ENCODE measurements at regions not wholly inside any gene's neighbourhood (a gene's known extent, or its start where the extent isn't known, plus 50 kb on each side); places are given as distances from the start of the nearest gene placed in this dataset.

GRCh38 chr1:111556325-111557037 lies 53.0 kb upstream of the ADORA3 start:
- CTCF ChIA-PET = interaction anchor here (3.2 kb wide), 1 partner anchor 48 kb away, joined by 14 read pairs; no protein-coding TSS in a partner anchor
- no peak for DNase-seq (ENCODE audit: extremely low spot score)
- no peak for TF ChIP-seq CTCF (IDR thresholded peaks at IDR 0.05; ENCODE audit: control extremely low read depth, extremely low read depth, low read depth, missing control alignments)
- POLR2A ChIA-PET = no interaction called here

GRCh38 chr1:111559736-111560279 lies 56.4 kb upstream of the ADORA3 start:
- TF ChIP-seq CTCF (IDR thresholded peaks at IDR 0.05; ENCODE audit: control extremely low read depth, extremely low read depth, low read depth, missing control alignments) = no peak
- ChIA-PET CTCF (interaction anchor here (1.3 to 2.6 kb wide), 4 partner anchors 10 to 52 kb away, joined by 3 to 7 read pairs (median 4); no protein-coding TSS in a partner anchor), POLR2A (no interaction called here)
- no peak for DNase-seq (ENCODE audit: extremely low spot score)

- CTCF ChIA-PET = interaction anchor here (1.0 to 1.4 kb wide), 3 partner anchors 8 to 11 kb away, joined by 3 read pairs; no protein-coding TSS in a partner anchor
- no peak for TF ChIP-seq CTCF (IDR thresholded peaks at IDR 0.05; ENCODE audit: control extremely low read depth, extremely low read depth, low read depth, missing control alignments)
Observed at GRCh38 chr1:111561328-111561727, 57.9 kb upstream of the ADORA3 start.

GRCh38 chr1:111563619-111564018 lies 56.0 kb upstream of the RAP1A start:
- no peak for TF ChIP-seq CTCF (IDR thresholded peaks at IDR 0.05; ENCODE audit: control extremely low read depth, extremely low read depth, low read depth, missing control alignments)
- POLR2A ChIA-PET = no interaction called here
- no peak for DNase-seq (ENCODE audit: extremely low spot score)
- CTCF ChIA-PET = interaction anchor here (0.8 to 1.3 kb wide), 3 partner anchors 10 to 24 kb away, joined by 3 read pairs; no protein-coding TSS in a partner anchor

More at GRCh38 chr1:111561328-111561727, 57.9 kb upstream of the ADORA3 start:
- no peak for DNase-seq (ENCODE audit: extremely low spot score)
- POLR2A ChIA-PET = no interaction called here

GRCh38 chr1:111565079-111565478 lies 54.5 kb upstream of the RAP1A start:
- DNase-seq (ENCODE audit: extremely low spot score) = no peak
- no peak for TF ChIP-seq CTCF (IDR thresholded peaks at IDR 0.05; ENCODE audit: control extremely low read depth, extremely low read depth, low read depth, missing control alignments)
- CTCF ChIA-PET = interaction anchor here (0.6 kb wide), 1 partner anchor 17 kb away, joined by 3 read pairs; no protein-coding TSS in a partner anchor
- POLR2A ChIA-PET = no interaction called here

GRCh38 chr1:111565968-111566367 lies 53.6 kb upstream of the RAP1A start:
- no peak for DNase-seq (ENCODE audit: extremely low spot score)
- ChIA-PET CTCF (interaction anchor here (1.3 to 3.9 kb wide), 3 partner anchors 14 to 57 kb away, joined by 7 to 16 read pairs (median 12); no protein-coding TSS in a partner anchor), POLR2A (no interaction called here)
- TF ChIP-seq CTCF (IDR thresholded peaks at IDR 0.05; ENCODE audit: control extremely low read depth, extremely low read depth, low read depth, missing control alignments) = no peak

Data from GM10248 (cell line).